PC-3 (cell line): ENCODE measurements at regions not wholly inside any gene's neighbourhood (a gene's known extent, or its start where the extent isn't known, plus 50 kb on each side); places are given as distances from the start of the nearest gene placed in this dataset.
"Not testable (repeated sequence)": the region's sequence is repeated elsewhere in the genome, so short reads cannot be mapped to it uniquely, and the experiment has no call there.

Experiments used
- CTCF ChIP-seq: fragments of 300-600 bp; sonication (generic); conservative IDR thresholded peaks from 2 replicates; pipeline ENCODE4 v1.5.1; 2017; ENCODE audit warnings: antibody characterized with exemption, low read depth, mild to moderate bottlenecking, low read length
- EZH2 ChIP-seq: fragments of 300-600 bp; sonication (generic); IDR thresholded peaks from one replicate; pipeline ENCODE4 v1.6.1; 2017; ENCODE audit warnings: antibody characterized with exemption, mild to moderate bottlenecking, low read length; ENCODE audit not compliant: unreplicated experiment
- EZH2phosphoT487 ChIP-seq: fragments of 300-600 bp; sonication (generic); IDR thresholded peaks from 2 replicates; pipeline ENCODE4 v1.6.1; 2018; ENCODE audit warnings: mild to moderate bottlenecking, antibody characterized with exemption, low read length, borderline replicate concordance

DNA sequence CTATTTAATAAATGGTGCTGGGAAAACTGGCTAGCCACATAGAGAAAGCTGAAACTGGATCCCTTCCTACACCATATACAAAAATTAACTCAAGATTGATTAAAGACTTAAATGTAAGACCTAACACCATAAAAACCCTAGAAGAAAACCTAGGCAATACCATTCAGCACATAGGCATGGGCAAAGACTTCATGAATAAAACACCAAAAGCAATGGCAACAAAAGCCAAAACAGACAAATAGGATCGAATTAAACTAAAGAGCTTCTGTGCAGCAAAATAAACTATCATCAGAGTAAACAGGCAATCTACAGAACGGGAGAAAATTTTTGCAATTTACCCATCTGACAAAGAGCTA, 267.9 kb downstream of the HINT1 start:
- not testable (repeated sequence) for TF ChIP-seq CTCF, EZH2, EZH2phosphoT487
